ENCODE measurements at regions not wholly inside any gene's neighbourhood (a gene's known extent, or its start where the extent isn't known, plus 50 kb on each side); places are given as distances from the start of the nearest gene placed in this dataset.

DNA sequence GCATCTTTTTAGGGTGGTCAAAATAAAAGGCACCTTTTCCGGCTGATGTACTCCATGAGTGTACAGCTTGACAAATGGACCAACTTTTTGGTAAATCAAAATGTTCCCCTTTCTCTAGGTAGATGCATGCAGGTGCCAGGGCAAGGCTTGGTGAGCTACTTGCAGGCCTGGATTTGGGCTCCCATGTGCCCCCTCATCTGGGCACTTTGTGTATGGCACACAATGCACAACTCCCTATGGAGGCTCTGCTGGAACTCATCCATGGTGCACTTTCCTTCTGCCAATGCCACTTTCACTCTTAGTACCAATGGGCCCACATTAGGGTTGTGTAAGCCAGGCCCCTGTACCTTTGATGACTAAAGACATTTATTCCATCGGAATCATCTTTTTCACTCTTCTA, 300.8 kb downstream of the SDHAF3 start:
- no peaks in the 10 kb centered on the region for H3K9me3 Mint-ChIP-seq
- no peaks in the 10 kb centered on the region for H3K27me3 Mint-ChIP-seq
- ATAC-seq (ENCODE audit: low read depth) (no peak), DNase-seq (no peak)
- no peak overlapping the region for H3K27ac Mint-ChIP-seq
- H3K4me3 Mint-ChIP-seq, result no peak overlapping the region
- no peaks in the 10 kb centered on the region for H3K36me3 Mint-ChIP-seq (ENCODE audit: low read depth)
- H3K4me1 Mint-ChIP-seq, result no peaks in the 10 kb centered on the region
- intact Hi-C loops (cut with micrococcal nuclease), result no loop called here
- ChIA-PET POLR2A (no interaction called here), CTCF (no interaction called here)
- TF ChIP-seq, protein P1, sequence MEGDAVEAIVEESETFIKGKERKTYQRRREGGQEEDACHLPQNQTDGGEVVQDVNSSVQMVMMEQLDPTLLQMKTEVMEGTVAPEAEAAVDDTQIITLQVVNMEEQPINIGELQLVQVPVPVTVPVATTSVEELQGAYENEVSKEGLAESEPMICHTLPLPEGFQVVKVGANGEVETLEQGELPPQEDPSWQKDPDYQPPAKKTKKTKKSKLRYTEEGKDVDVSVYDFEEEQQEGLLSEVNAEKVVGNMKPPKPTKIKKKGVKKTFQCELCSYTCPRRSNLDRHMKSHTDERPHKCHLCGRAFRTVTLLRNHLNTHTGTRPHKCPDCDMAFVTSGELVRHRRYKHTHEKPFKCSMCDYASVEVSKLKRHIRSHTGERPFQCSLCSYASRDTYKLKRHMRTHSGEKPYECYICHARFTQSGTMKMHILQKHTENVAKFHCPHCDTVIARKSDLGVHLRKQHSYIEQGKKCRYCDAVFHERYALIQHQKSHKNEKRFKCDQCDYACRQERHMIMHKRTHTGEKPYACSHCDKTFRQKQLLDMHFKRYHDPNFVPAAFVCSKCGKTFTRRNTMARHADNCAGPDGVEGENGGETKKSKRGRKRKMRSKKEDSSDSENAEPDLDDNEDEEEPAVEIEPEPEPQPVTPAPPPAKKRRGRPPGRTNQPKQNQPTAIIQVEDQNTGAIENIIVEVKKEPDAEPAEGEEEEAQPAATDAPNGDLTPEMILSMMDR (IDR thresholded peaks at IDR 0.05), result no peak

DNA sequence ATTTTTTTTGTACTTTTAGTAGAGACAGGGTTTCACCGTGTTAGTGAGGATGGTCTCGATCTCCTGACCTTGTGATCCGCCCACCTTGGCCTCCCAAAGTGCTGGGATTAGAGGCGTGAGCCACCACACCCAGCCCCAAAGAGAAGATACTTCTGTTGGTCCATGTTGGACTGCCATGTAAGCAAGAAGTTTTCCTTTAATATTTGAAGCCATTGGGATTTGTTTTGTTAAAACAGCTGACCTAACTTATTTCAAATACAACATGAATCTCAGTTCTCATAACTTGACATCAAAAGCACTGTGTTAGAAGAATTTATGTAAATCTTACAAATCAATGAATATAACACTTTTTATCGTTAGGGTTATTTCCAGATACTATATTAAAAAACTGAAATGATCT, 302.4 kb downstream of the SDHAF3 start:
- ChIA-PET POLR2A (no interaction called here), CTCF (no interaction called here)
- DNase-seq (no peak), ATAC-seq (ENCODE audit: low read depth) (no peak)
- intact Hi-C loops (cut with micrococcal nuclease), result no loop called here
- Mint-ChIP-seq H3K27ac (no peak overlapping the region), H3K36me3 (ENCODE audit: low read depth) (no peaks in the 10 kb centered on the region), H3K9me3 (no peaks in the 10 kb centered on the region), H3K4me3 (no peak overlapping the region), H3K4me1 (no peaks in the 10 kb centered on the region), H3K27me3 (no peaks in the 10 kb centered on the region)
- TF ChIP-seq, protein P1 (IDR thresholded peaks at IDR 0.05), result no peak

DNA sequence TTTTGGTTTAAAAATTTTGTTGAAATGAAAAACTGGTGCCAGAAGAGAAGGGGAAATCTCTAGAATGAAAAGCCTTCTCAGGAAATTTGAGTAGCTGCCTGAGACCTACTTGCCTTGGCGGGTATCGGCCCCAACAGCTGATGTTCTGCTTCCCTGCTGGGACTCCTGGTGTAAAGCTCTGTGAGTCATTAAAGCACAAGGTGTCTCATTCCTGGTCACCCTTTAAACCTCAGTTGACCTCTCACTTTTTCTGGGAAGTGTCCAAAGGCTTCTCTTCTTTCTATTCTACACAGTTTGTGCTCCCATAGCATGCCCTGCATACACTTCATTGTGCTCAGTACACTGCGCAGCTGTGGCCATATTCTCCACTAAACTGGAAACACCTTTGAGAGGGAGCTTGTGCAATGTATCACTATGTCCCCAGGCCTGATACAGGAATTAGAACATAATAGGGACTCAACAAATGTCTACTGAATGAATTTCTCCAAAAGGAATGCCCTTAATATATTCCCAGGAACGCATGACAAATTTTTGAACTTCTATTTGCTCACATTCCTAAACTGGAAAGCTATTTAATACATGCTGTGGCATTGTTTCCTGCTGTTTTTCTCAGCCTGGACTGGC, 303.9 kb downstream of the SDHAF3 start:
- POLR2A ChIA-PET, result no interaction called here
- no peak overlapping the region for H3K4me3 Mint-ChIP-seq
- H3K9me3 Mint-ChIP-seq, result no peaks in the 10 kb centered on the region
- H3K36me3 Mint-ChIP-seq (ENCODE audit: low read depth), result no peaks in the 10 kb centered on the region
- intact Hi-C loops (cut with micrococcal nuclease), result no loop called here
- no peaks in the 10 kb centered on the region for H3K27me3 Mint-ChIP-seq
- CTCF ChIA-PET, result no interaction called here
- H3K4me1 Mint-ChIP-seq, result no peaks in the 10 kb centered on the region
- ATAC-seq (ENCODE audit: low read depth), result no peak
- no peak overlapping the region for H3K27ac Mint-ChIP-seq
- TF ChIP-seq, protein P1 (IDR thresholded peaks at IDR 0.05), result no peak
- DNase-seq, result no peak

DNA sequence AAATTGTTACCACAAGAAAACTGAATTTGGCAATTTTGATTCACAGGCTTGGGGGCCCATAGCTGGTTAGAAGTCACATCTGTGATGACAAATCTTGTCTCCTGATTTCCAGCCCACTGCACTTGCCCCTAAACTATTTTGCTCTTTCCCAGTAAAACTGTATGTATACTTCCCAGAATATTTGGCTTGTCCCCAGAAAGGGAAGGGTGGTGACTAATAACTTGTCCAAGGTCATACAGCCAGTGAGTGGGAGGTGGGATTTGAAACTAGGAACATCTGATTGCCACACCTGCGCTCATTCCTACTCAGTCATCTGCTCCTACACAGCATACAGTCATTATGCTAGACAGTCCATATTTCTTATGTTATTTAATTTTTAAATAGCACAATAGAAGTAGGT, 304.5 kb downstream of the SDHAF3 start:
- ATAC-seq (ENCODE audit: low read depth) (no peak), DNase-seq (no peak)
- ChIA-PET POLR2A (no interaction called here), CTCF (no interaction called here)
- H3K36me3 Mint-ChIP-seq (ENCODE audit: low read depth), result no peaks in the 10 kb centered on the region
- intact Hi-C loops (cut with micrococcal nuclease), result no loop called here
- H3K27ac Mint-ChIP-seq, result no peak overlapping the region
- H3K4me1 Mint-ChIP-seq, result no peaks in the 10 kb centered on the region
- TF ChIP-seq, protein P1 (IDR thresholded peaks at IDR 0.05), result no peak
- H3K4me3 Mint-ChIP-seq, result no peak overlapping the region
- H3K27me3 Mint-ChIP-seq, result no peaks in the 10 kb centered on the region
- no peaks in the 10 kb centered on the region for H3K9me3 Mint-ChIP-seq

DNA sequence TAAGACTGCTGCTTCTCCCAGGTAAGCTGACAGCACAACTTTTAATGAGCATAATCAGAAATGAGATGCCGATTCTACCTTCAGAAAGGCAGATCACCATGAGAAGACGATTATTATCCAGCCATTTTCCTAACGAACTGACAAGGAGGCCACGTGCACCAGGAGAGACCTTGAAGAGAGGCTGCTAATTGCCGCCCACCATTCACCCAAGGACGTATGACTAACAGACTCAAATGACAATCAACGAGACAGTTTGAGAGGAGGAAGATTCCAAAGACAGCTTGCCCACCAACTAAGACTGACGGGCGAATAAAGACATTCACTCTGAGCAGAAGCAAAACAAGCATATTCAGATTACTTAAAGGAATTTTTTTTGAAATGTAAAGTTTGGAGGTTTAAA, 301.9 kb upstream of the TAC1 start:
- Mint-ChIP-seq H3K36me3 (ENCODE audit: low read depth) (no peaks in the 10 kb centered on the region), H3K4me3 (no peak overlapping the region), H3K27me3 (no peaks in the 10 kb centered on the region), H3K27ac (no peak overlapping the region), H3K9me3 (no peaks in the 10 kb centered on the region), H3K4me1 (no peaks in the 10 kb centered on the region)
- TF ChIP-seq, protein P1 (IDR thresholded peaks at IDR 0.05), result no peak
- ChIA-PET CTCF (no interaction called here), POLR2A (no interaction called here)
- DNase-seq (no peak), ATAC-seq (ENCODE audit: low read depth) (no peak)
- intact Hi-C loops (cut with micrococcal nuclease), result no loop called here

All from activated B cell treated with CpG ODN at 0.5 μM for 24 hours (primary cell).